ENCODE measurements at regions not wholly inside any gene's neighbourhood (a gene's known extent, or its start where the extent isn't known, plus 50 kb on each side); places are given as distances from the start of the nearest gene placed in this dataset.

DNA sequence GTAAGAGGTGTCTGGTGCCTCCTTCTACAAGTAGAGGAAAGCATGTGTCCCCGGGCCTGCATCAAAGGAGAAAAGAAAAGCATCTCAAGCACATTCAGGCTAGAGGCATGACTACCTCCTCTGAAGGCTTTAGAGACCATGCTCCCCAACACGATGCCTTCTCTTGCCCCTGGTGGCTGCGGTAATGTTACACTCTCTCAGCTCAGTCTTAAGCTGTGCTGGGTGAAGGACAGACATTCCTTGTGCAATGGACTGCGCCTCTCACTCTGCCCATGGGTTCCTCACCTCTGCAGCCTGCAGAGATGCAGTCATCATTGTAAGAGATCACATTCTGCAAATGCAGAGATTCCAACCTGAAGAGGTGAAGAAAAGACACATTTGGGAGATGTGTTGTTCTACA is 148.2 kb upstream of the HNRNPA3 start:
- CTCF ChIA-PET, result no interaction called here
- Mint-ChIP-seq H3K27me3 (ENCODE audit: low read depth) (no peaks in the 10 kb centered on the region), H3K4me1 (no peaks in the 10 kb centered on the region), H3K36me3 (no peaks in the 10 kb centered on the region), H3K27ac (no peak overlapping the region), H3K4me3 (no peak overlapping the region), H3K9me3 (no peaks in the 10 kb centered on the region)
- ATAC-seq (peak; percentile 87), DNase-seq (ENCODE audit: low spot score) (no peak)
- TF ChIP-seq TEAD1 (CRISPR knock-in tag; IDR thresholded peaks at IDR 0.05) (no peak), FOXK1 (CRISPR knock-in tag; IDR thresholded peaks at IDR 0.05) (no peak), ETV6 (CRISPR knock-in tag; IDR thresholded peaks at IDR 0.05) (no peak), RORB (CRISPR knock-in tag; IDR thresholded peaks at IDR 0.05) (no peak), GABPB1 (CRISPR knock-in tag; IDR thresholded peaks at IDR 0.05) (no peak), ESRRA (CRISPR knock-in tag; IDR thresholded peaks at IDR 0.05; ENCODE audit: borderline replicate concordance) (no peak), OVOL2 (CRISPR knock-in tag; IDR thresholded peaks at IDR 0.05; ENCODE audit: borderline replicate concordance) (no peak), EMX1 (CRISPR knock-in tag; IDR thresholded peaks at IDR 0.05) (no peak)
- POLR2A ChIA-PET, result no interaction called here

DNA sequence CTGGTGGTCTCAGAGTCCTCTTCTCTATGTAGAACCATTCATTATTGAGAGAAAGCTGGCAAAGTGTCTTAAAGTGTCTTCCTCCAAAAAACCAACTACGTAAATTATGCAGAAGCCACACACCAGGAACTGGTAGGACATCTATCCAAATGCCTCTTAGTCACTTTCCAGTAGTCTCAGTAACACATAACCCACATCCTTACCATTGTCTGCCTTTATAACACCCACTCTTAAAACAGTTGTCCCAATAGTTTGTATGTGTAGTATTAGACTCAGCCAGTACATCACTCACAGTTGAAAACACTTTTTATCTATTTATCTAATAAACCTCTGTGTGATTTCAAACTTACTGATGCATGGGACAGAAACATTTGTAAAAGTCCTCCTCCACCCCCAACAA is 143.6 kb upstream of the HNRNPA3 start:
- TF ChIP-seq, protein P1, sequence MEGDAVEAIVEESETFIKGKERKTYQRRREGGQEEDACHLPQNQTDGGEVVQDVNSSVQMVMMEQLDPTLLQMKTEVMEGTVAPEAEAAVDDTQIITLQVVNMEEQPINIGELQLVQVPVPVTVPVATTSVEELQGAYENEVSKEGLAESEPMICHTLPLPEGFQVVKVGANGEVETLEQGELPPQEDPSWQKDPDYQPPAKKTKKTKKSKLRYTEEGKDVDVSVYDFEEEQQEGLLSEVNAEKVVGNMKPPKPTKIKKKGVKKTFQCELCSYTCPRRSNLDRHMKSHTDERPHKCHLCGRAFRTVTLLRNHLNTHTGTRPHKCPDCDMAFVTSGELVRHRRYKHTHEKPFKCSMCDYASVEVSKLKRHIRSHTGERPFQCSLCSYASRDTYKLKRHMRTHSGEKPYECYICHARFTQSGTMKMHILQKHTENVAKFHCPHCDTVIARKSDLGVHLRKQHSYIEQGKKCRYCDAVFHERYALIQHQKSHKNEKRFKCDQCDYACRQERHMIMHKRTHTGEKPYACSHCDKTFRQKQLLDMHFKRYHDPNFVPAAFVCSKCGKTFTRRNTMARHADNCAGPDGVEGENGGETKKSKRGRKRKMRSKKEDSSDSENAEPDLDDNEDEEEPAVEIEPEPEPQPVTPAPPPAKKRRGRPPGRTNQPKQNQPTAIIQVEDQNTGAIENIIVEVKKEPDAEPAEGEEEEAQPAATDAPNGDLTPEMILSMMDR (IDR thresholded peaks at IDR 0.05), result no peak
- TF ChIP-seq, protein P2, sequence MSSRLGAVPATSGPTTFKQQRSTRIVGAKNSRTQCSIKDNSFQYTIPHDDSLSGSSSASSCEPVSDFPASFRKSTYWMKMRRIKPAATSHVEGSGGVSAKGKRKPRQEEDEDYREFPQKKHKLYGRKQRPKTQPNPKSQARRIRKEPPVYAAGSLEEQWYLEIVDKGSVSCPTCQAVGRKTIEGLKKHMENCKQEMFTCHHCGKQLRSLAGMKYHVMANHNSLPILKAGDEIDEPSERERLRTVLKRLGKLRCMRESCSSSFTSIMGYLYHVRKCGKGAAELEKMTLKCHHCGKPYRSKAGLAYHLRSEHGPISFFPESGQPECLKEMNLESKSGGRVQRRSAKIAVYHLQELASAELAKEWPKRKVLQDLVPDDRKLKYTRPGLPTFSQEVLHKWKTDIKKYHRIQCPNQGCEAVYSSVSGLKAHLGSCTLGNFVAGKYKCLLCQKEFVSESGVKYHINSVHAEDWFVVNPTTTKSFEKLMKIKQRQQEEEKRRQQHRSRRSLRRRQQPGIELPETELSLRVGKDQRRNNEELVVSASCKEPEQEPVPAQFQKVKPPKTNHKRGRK (CRISPR knock-in tag; IDR thresholded peaks at IDR 0.05; ENCODE audit: borderline replicate concordance), result no peak
- TF ChIP-seq, protein P3, sequence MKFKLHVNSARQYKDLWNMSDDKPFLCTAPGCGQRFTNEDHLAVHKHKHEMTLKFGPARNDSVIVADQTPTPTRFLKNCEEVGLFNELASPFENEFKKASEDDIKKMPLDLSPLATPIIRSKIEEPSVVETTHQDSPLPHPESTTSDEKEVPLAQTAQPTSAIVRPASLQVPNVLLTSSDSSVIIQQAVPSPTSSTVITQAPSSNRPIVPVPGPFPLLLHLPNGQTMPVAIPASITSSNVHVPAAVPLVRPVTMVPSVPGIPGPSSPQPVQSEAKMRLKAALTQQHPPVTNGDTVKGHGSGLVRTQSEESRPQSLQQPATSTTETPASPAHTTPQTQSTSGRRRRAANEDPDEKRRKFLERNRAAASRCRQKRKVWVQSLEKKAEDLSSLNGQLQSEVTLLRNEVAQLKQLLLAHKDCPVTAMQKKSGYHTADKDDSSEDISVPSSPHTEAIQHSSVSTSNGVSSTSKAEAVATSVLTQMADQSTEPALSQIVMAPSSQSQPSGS (CRISPR knock-in tag; IDR thresholded peaks at IDR 0.05; ENCODE audit: borderline replicate concordance, low read depth), result no peak
- TF ChIP-seq CREM (CRISPR knock-in tag; IDR thresholded peaks at IDR 0.05) (no peak), ZNF416 (CRISPR knock-in tag; IDR thresholded peaks at IDR 0.05) (no peak), SOX15 (CRISPR knock-in tag; IDR thresholded peaks at IDR 0.05) (no peak), SMAD3 (CRISPR knock-in tag; IDR thresholded peaks at IDR 0.05; ENCODE audit: borderline replicate concordance) (no peak), TP53 (CRISPR knock-in tag; IDR thresholded peaks at IDR 0.05) (no peak), ELF4 (CRISPR knock-in tag; IDR thresholded peaks at IDR 0.05; ENCODE audit: low read depth) (no peak), CBFB (CRISPR knock-in tag; IDR thresholded peaks at IDR 0.05; ENCODE audit: low read depth) (no peak), ZNF423 (CRISPR knock-in tag; IDR thresholded peaks at IDR 0.05) (no peak)
- TF ChIP-seq, protein P4, sequence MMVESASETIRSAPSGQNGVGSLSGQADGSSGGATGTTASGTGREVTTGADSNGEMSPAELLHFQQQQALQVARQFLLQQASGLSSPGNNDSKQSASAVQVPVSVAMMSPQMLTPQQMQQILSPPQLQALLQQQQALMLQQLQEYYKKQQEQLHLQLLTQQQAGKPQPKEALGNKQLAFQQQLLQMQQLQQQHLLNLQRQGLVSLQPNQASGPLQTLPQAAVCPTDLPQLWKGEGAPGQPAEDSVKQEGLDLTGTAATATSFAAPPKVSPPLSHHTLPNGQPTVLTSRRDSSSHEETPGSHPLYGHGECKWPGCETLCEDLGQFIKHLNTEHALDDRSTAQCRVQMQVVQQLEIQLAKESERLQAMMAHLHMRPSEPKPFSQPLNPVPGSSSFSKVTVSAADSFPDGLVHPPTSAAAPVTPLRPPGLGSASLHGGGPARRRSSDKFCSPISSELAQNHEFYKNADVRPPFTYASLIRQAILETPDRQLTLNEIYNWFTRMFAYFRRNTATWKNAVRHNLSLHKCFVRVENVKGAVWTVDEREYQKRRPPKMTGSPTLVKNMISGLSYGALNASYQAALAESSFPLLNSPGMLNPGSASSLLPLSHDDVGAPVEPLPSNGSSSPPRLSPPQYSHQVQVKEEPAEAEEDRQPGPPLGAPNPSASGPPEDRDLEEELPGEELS (CRISPR knock-in tag; IDR thresholded peaks at IDR 0.05), result no peak
- TF ChIP-seq, protein P5, sequence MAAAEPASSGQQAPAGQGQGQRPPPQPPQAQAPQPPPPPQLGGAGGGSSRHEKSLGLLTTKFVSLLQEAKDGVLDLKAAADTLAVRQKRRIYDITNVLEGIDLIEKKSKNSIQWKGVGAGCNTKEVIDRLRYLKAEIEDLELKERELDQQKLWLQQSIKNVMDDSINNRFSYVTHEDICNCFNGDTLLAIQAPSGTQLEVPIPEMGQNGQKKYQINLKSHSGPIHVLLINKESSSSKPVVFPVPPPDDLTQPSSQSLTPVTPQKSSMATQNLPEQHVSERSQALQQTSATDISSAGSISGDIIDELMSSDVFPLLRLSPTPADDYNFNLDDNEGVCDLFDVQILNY (CRISPR knock-in tag; IDR thresholded peaks at IDR 0.05), result no peak
- TF ChIP-seq, protein P6, sequence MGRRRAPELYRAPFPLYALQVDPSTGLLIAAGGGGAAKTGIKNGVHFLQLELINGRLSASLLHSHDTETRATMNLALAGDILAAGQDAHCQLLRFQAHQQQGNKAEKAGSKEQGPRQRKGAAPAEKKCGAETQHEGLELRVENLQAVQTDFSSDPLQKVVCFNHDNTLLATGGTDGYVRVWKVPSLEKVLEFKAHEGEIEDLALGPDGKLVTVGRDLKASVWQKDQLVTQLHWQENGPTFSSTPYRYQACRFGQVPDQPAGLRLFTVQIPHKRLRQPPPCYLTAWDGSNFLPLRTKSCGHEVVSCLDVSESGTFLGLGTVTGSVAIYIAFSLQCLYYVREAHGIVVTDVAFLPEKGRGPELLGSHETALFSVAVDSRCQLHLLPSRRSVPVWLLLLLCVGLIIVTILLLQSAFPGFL (CRISPR knock-in tag; IDR thresholded peaks at IDR 0.05; ENCODE audit: borderline replicate concordance), result no peak
- no peak for ATAC-seq
- no peaks in the 10 kb centered on the region for H3K36me3 Mint-ChIP-seq
- no peak for DNase-seq (ENCODE audit: low spot score)
- no peak overlapping the region for H3K4me3 Mint-ChIP-seq
- POLR2A ChIA-PET, result no interaction called here
- H3K27me3 Mint-ChIP-seq (ENCODE audit: low read depth), result no peaks in the 10 kb centered on the region; the same call in 1 of the 2 replicates
- H3K27ac Mint-ChIP-seq, result no peak overlapping the region
- CTCF ChIA-PET, result no interaction called here
- no peaks in the 10 kb centered on the region for H3K9me3 Mint-ChIP-seq
- H3K4me1 Mint-ChIP-seq, result no peaks in the 10 kb centered on the region

All from WTC11 (cell line).